ENCODE measurements at regions not wholly inside any gene's neighbourhood (a gene's known extent, or its start where the extent isn't known, plus 50 kb on each side); places are given as distances from the start of the nearest gene placed in this dataset.

DNA sequence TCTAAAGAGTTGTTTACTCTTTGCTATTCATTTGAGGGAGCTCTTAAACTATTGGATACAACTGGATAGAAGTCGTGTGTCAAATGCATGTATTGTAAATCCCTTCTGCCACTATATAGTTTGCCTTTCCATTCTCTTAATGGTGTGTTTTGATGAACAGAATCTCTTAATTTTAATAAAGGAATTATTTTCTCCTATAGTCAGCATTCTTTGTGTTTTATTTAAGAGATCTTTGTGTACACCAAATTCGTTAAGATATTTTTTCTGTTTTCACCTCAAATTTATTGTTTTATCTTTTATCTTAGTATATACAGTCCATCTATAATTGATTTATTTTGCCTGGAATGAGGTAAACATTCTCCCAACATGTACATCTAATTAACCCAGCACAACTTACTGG, 551.5 kb upstream of the AGTR1 start:
- Histone ChIP-seq H3K4me3 (ENCODE audit: low read length) (no peak overlapping the region), H3K36me3 (ENCODE audit: control insufficient read depth, insufficient read depth, low read length) (no peaks in the 10 kb centered on the region), H3K9ac (ENCODE audit: extremely low read depth, low read length, poor library complexity, severe bottlenecking) (no peak overlapping the region), H3K27me3 (ENCODE audit: control insufficient read depth, insufficient read depth, low read length, poor library complexity, severe bottlenecking) (no peaks in the 10 kb centered on the region), H3K9me3 (ENCODE audit: control insufficient read depth, low read length) (peaks cover 7% of the 10 kb centered on the region), H3K4me1 (ENCODE audit: control insufficient read depth, insufficient read depth, low read length) (no peaks in the 10 kb centered on the region), H3K27ac (ENCODE audit: low read depth, low read length) (no peak overlapping the region)
- Mint-ChIP-seq H3K9me3 (peaks cover 6% of the 10 kb centered on the region), H3K27ac (no peak overlapping the region), H3K4me1 (peaks cover 6% of the 10 kb centered on the region), H3K36me3 (ENCODE audit: low read depth) (peaks cover under 1% of the 10 kb centered on the region), H3K27me3 (ENCODE audit: insufficient read depth) (no peaks in the 10 kb centered on the region), H3K4me3 (no peak overlapping the region)
- TF ChIP-seq, protein P1, sequence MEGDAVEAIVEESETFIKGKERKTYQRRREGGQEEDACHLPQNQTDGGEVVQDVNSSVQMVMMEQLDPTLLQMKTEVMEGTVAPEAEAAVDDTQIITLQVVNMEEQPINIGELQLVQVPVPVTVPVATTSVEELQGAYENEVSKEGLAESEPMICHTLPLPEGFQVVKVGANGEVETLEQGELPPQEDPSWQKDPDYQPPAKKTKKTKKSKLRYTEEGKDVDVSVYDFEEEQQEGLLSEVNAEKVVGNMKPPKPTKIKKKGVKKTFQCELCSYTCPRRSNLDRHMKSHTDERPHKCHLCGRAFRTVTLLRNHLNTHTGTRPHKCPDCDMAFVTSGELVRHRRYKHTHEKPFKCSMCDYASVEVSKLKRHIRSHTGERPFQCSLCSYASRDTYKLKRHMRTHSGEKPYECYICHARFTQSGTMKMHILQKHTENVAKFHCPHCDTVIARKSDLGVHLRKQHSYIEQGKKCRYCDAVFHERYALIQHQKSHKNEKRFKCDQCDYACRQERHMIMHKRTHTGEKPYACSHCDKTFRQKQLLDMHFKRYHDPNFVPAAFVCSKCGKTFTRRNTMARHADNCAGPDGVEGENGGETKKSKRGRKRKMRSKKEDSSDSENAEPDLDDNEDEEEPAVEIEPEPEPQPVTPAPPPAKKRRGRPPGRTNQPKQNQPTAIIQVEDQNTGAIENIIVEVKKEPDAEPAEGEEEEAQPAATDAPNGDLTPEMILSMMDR (conservative IDR thresholded peaks at IDR 0.05) = no peak
- no peak for DNase-seq
- WGBS, 2 experiments (ENCODE audit: insufficient coverage in 1 of 2, insufficient read length in 1 of 2) = no CpG with 5 or more reads among the region's 2 CpGs

DNA sequence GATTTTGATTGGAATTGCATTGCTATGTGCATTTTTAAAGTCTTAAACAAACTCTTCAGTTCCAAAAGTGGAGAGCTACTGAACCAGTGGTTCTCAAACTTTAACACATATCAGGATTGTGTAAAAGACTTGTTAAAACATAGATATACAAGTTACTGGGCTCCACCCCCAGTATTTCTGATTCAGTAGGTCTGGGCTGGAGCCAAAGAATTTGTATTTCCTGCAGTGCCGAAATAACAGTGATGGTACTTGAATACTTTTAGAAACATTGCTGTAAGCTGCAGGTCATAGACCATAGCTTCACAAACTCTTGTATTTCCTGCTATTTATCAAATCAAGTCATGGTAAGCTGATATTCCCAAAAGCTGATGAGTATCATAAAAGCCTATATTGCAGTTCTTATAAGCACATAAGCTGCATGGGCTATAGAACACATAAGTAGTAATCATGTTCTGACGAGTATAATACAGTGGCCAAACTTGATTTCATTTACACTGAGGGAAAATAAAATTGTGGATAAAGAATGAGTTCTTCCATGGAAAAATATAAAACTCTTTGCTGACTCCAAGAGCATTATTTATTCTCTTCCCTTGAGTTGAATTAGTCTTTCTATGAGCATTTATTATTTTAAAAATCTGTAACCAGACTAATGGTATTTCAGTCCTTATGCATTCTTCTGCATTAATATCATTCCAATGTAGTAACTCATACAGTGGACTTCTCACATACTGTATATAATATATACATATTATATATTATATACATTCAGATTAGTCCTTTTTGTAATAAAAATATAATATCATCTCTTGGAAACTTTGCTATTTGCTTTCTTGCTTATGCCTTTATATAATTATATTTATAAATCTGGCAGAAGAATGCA, 550.5 kb upstream of the AGTR1 start:
- 96% methylated on average over 2 of the region's 2 CpGs; no CpG with 5 or more reads in 1 of the 2 experiments for WGBS, 2 experiments (ENCODE audit: insufficient coverage in 1 of 2, insufficient read length in 1 of 2)
- no peaks in the 10 kb centered on the region for H3K4me1 ChIP-seq (ENCODE audit: control insufficient read depth, insufficient read depth, low read length)

DNA sequence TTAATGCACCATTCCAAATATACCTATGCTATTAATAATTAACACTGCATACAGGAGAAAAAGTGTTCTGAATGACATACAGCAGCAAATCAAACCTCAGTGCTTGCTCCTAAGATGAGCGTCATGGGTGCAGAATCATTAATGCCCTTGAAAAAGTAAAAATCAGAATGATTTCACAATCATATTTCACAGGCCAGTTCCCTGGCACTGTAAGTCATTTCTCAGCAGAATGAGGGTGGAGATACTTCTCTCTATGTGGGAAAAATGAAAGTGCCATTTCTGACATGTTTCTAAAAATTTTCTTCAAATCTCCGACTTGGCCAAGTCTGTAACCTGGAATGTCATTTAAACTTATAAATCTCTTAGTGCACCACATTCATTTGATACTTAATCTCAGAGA, 549.8 kb upstream of the AGTR1 start:
- H3K9me3 Mint-ChIP-seq = peaks cover 23% of the 10 kb centered on the region
- Histone ChIP-seq H3K27ac (ENCODE audit: low read depth, low read length) (no peak overlapping the region), H3K4me1 (ENCODE audit: control insufficient read depth, insufficient read depth, low read length) (no peaks in the 10 kb centered on the region), H3K4me3 (ENCODE audit: low read length) (no peak overlapping the region), H3K9me3 (ENCODE audit: control insufficient read depth, low read length) (peaks cover 8% of the 10 kb centered on the region), H3K27me3 (ENCODE audit: control insufficient read depth, insufficient read depth, low read length, poor library complexity, severe bottlenecking) (no peaks in the 10 kb centered on the region), H3K36me3 (ENCODE audit: control insufficient read depth, insufficient read depth, low read length) (no peaks in the 10 kb centered on the region), H3K9ac (ENCODE audit: extremely low read depth, low read length, poor library complexity, severe bottlenecking) (no peak overlapping the region)
- DNase-seq = no peak
- no peak overlapping the region for H3K4me3 Mint-ChIP-seq
- H3K27ac Mint-ChIP-seq = no peak overlapping the region
- 92 to 94% methylated on average over 2 of the region's 2 CpGs for WGBS, 2 experiments (ENCODE audit: insufficient coverage in 1 of 2, insufficient read length in 1 of 2)
- peaks cover 6% of the 10 kb centered on the region for H3K4me1 Mint-ChIP-seq
- TF ChIP-seq, protein P1 (conservative IDR thresholded peaks at IDR 0.05) = no peak
- H3K27me3 Mint-ChIP-seq (ENCODE audit: insufficient read depth) = no peaks in the 10 kb centered on the region
- H3K36me3 Mint-ChIP-seq (ENCODE audit: low read depth) = peaks cover 9% of the 10 kb centered on the region

More for the DNA sequence above, 550.5 kb upstream of the AGTR1 start:
- Histone ChIP-seq H3K27ac (ENCODE audit: low read depth, low read length) (no peak overlapping the region), H3K9ac (ENCODE audit: extremely low read depth, low read length, poor library complexity, severe bottlenecking) (no peak overlapping the region), H3K36me3 (ENCODE audit: control insufficient read depth, insufficient read depth, low read length) (no peaks in the 10 kb centered on the region), H3K9me3 (ENCODE audit: control insufficient read depth, low read length) (peaks cover 8% of the 10 kb centered on the region), H3K4me3 (ENCODE audit: low read length) (no peak overlapping the region), H3K27me3 (ENCODE audit: control insufficient read depth, insufficient read depth, low read length, poor library complexity, severe bottlenecking) (no peaks in the 10 kb centered on the region)
- DNase-seq = no peak
- no peak overlapping the region for H3K4me3 Mint-ChIP-seq
- H3K27ac Mint-ChIP-seq = no peak overlapping the region
- peaks cover 16% of the 10 kb centered on the region for H3K9me3 Mint-ChIP-seq
- TF ChIP-seq, protein P1 (conservative IDR thresholded peaks at IDR 0.05) = no peak
- H3K4me1 Mint-ChIP-seq = peaks cover 6% of the 10 kb centered on the region
- H3K27me3 Mint-ChIP-seq (ENCODE audit: insufficient read depth) = no peaks in the 10 kb centered on the region
- peaks cover 9% of the 10 kb centered on the region for H3K36me3 Mint-ChIP-seq (ENCODE audit: low read depth)
